GM10266 (cell line): ENCODE measurements at regions not wholly inside any gene's neighbourhood (a gene's known extent, or its start where the extent isn't known, plus 50 kb on each side); places are given as distances from the start of the nearest gene placed in this dataset.

Source experiments
- DNase-seq: peaks from one replicate; pipeline ENCODE4 v3.0.0; 2012; ENCODE audit errors: extremely low spot score
- TF ChIP-seq, protein P1 (sequence below): IDR thresholded peaks from 2 replicates; pipeline ENCODE4 v1.5.1; 2012; ENCODE audit warnings: mild to moderate bottlenecking, low read depth; ENCODE audit not compliant: control insufficient read depth, insufficient read depth; ENCODE audit errors: missing control alignments

DNA sequence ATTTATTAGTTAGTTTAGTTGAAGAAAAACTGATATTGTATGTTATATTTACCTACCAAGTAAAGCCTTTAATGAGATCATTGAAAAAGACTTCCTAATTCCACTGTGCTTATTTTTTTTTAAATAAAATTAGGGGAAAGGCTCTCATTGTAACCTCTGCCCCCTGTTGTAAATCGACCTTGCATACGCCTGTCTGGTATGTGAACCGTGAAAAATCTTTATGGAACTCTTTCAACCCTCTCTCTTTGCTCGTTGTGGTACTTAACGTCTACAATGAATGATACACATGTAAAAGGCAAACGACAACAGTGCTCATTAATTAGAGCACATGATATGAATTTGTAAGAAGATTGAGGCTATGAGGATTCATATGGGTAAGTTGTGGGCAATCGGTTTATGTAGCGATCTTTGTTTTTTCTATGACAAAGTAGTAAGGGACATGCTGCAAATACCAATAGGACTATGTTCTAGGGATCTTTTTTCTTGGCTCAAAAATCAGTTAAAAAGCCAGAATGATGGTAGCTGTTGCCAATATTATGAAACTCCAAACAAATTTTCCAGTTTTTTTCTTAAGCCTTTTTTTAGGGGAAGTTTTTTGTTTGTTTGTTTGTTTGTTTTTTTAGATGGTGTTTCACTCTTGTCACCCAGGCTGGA is 119.0 kb upstream of the MCHR2 start:
- TF ChIP-seq, protein P1, sequence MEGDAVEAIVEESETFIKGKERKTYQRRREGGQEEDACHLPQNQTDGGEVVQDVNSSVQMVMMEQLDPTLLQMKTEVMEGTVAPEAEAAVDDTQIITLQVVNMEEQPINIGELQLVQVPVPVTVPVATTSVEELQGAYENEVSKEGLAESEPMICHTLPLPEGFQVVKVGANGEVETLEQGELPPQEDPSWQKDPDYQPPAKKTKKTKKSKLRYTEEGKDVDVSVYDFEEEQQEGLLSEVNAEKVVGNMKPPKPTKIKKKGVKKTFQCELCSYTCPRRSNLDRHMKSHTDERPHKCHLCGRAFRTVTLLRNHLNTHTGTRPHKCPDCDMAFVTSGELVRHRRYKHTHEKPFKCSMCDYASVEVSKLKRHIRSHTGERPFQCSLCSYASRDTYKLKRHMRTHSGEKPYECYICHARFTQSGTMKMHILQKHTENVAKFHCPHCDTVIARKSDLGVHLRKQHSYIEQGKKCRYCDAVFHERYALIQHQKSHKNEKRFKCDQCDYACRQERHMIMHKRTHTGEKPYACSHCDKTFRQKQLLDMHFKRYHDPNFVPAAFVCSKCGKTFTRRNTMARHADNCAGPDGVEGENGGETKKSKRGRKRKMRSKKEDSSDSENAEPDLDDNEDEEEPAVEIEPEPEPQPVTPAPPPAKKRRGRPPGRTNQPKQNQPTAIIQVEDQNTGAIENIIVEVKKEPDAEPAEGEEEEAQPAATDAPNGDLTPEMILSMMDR, result no peak
- no peak for DNase-seq

DNA sequence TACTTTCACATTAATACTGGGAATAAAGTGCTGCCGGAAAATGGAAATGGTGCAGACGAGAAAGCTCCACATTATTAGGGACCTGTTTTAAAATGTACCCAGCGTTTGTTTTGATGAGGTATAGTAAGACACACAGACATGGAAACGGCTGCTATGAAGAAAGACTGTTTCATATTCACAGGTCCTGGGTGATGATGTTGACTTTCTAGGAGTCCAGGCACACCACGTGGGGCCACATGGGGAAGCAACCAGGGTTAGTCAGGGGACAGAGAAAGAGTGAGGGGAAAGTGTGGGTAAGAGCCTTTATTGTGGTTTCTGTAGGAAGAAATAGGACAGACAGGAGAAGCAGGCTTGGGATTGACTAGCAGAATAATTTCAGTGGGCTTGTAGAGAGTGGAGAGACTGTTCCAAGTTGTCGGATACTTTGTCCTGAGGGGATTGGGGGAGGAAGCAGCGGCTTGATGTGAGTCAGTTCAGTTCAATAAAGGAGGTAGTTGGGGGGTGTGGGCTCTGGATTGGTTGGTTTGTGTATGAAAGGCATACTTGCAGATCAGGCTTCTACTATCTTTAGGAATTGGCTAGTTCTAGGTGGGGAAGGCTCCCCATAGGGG is 112.0 kb upstream of the MCHR2 start:
- TF ChIP-seq, protein P1, result no peak
- DNase-seq, result no peak

DNA sequence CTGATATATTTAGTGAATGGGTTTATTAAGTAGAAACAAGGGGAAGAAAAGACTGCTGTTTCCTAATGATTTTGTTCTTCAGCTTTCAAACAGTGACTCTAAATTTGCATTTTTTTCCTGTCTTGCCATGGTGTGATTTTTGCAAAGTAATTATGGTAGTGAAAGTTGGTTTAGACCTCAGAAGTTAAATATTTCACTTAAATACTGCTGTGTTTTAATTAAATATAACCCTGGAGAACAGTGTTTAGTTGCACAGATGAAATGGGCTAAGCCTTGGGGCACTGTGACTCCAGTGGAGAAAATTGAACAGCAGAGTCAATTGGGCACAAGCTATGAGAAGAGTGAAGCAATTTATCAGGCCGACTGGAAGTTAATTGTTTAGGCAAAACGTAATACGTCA is 111.1 kb upstream of the MCHR2 start:
- TF ChIP-seq, protein P1, result no peak
- DNase-seq, result no peak

DNA sequence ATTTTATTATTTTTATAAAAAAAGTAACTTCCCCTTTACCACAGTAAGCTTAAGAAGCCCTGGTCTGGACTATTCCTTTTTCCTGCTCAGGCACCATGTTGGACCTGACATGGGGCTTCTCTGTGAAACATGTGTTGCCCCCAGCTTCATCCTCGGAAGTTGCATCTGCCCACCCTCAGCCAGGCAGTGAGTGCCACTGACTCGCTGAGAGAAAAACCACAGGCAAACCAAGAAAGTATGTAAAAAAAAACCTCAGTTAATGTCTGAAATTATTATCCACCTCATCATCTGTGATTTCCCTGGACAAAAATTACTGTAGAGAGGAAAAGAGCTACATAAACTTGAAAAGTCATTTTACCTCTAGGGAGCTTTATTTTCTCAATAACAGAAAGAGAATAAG is 109.9 kb upstream of the MCHR2 start:
- TF ChIP-seq, protein P1, result no peak
- no peak for DNase-seq

DNA sequence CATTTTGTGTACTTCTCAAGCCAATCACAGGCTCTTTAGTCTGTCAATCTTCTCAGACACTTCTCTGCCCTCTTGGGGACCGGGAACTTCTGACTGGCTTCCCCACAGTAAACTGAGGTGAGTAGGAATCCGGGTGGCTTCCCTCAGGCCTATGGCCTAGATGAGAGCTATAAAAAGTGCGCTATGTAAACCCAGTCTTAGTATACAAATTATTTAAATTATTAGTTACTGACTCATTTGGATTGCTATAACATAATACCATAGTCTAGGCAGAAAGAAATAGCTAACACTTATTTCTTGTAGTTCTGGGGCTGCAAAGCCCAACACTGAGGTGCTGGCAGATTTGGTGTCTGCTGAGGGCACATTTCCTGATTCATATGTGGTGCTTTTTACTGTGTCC is 109.2 kb upstream of the MCHR2 start:
- DNase-seq, result no peak
- TF ChIP-seq, protein P1, result no peak

DNA sequence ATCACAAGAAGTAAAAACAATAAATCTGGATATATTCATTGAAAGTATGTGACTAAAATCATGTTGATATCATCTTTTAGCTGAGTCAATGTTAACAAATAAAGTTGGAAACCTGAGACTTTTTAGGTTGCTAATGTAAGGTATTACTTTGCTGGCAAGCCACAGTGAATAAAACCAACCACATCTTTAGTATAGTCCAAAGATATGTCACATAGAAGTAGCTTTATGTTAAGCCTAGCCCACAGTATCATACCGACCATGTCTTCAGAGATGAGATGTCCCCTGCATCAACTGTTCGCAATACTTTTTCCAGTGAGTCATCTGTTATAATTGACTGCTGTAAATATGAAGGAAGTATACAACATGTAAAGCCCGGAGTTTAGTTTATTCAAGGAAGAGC is 107.6 kb upstream of the MCHR2 start:
- DNase-seq, result no peak
- TF ChIP-seq, protein P1, result no peak

DNA sequence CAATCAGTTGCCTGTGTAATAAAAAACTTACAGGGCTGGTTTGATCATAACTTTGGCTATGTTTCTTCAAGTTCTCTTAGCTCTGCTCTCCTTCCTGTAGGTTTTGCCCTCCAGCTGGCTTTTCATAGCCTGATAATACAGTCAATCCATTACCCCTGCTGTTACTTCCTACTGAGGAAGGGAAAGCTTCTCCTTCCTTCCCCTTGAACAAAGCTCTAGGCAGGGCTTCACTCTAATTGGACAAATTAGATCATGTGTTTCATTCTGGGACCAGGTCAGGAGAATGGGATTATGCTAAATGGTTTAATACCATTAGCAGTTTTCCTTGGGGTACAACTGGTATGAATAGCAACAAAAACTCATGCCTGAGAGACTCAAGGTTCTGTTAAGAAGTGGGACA is 106.8 kb upstream of the MCHR2 start:
- TF ChIP-seq, protein P1, result no peak
- DNase-seq, result no peak
